HCT116 (cell line): ENCODE measurements at regions not wholly inside any gene's neighbourhood (a gene's known extent, or its start where the extent isn't known, plus 50 kb on each side); places are given as distances from the start of the nearest gene placed in this dataset.

Experiments
- ATAC-seq: fragments of 200-7000 bp; cut with Tn5 transposase; 2 replicates; pipeline ENCODE4 v1.9.1; 2020; ENCODE audit warnings: mild to moderate bottlenecking, moderate library complexity
- BruUV-seq: library from RNA; stranded (reverse); fragments of 400-500 nt; replicated peaks from 2 replicates; lab custom pipeline; 2021; lab: Mats Ljungman, UMichigan
- CTCF ChIA-PET: fragments of 300-600 bp; sonication (Branson Sonifier 250); formaldehyde crosslinking; loops from one replicate; lab custom pipeline; 2021; ENCODE audit warnings: antibody characterized with exemption; lab: Charles Lee
- POLR2A ChIA-PET: fragments of 300-600, 350-600 bp; sonication (Branson Sonifier 250); formaldehyde crosslinking; loops from one replicate; lab custom pipeline; 2021; ENCODE audit warnings: antibody characterized with exemption; lab: Charles Lee
- RAD21 ChIA-PET, 2 experiments: fragments of 300-600 bp; sonication (Branson Sonifier 250); formaldehyde crosslinking; loops; one replicate each; lab custom pipeline; 2023; ENCODE audit warnings: low total read pairs in 2 of 2; ENCODE audit not compliant: uncharacterized antibody in 2 of 2, unreplicated experiment in 2 of 2, low non-redundant PET in 1 of 2; lab: Charles Lee
- DNase-seq: peaks from one replicate; pipeline ENCODE4 v3.0.0-alpha.2; 2010; ENCODE audit warnings: low read depth, low spot score
- H2AFZ ChIP-seq: fragments of 200-600 bp; shearing (Covaris generic), sonication (generic); 2 replicates; pipeline ENCODE4 v1.6.1; 2017; ENCODE audit warnings: low read depth, mixed run types, mixed read lengths, antibody characterized with exemption, low read length; ENCODE audit not compliant: poor library complexity, severe bottlenecking
- H3K27ac ChIP-seq: 2 replicates; pipeline ENCODE4 v1.5.1; 2012; ENCODE audit warnings: low read depth, low read length
- H3K27me3 ChIP-seq: fragments of 200-600 bp; sonication (generic); 2 replicates; pipeline ENCODE4 v1.6.1; 2016; ENCODE audit warnings: mixed run types, low read length, mixed read lengths; ENCODE audit not compliant: insufficient read depth
- H3K36me3 ChIP-seq, 2 experiments: fragments of 200-500 bp in 1 of 2; fragments of 200-600 bp in 1 of 2; sonication (Bioruptor generic) in 1 of 2; sonication (generic) in 1 of 2; 2 replicates each; pipeline versions ENCODE4 v1.5.1 to v1.6.1; 2014 to 2016; ENCODE audit warnings: low read length in 2 of 2, inconsistent platforms in 1 of 2, mixed read lengths in 1 of 2, mixed run types in 1 of 2; ENCODE audit not compliant: insufficient read depth in 2 of 2, control insufficient read depth in 1 of 2
- H3K4me1 ChIP-seq, 2 experiments: fragments of 200-600 bp in 1 of 2; sonication (generic) in 1 of 2; 2 replicates each; pipeline versions ENCODE4 v1.5.1 to v1.6.1; 2012 to 2017; ENCODE audit warnings: low read length in 2 of 2, inconsistent platforms in 1 of 2, mild to moderate bottlenecking in 1 of 2, mixed read lengths in 1 of 2, mixed run types in 1 of 2, moderate library complexity in 1 of 2; ENCODE audit not compliant: insufficient read depth in 2 of 2, control insufficient read depth in 1 of 2
- H3K4me2 ChIP-seq: fragments of 200-600 bp; sonication (generic); 2 replicates; pipeline ENCODE4 v1.6.1; 2017; ENCODE audit warnings: mixed run types, low read length, mixed read lengths
- H3K4me3 ChIP-seq, 2 experiments: fragments of 200-600 bp in 1 of 2; sonication (generic) in 1 of 2; replicated peaks in 1 of 2; 2 replicates each; pipeline ENCODE4 v1.5.1; 2011 to 2016; ENCODE audit warnings: low read length in 2 of 2, control low read depth in 1 of 2, low read depth in 1 of 2, mild to moderate bottlenecking in 1 of 2, mixed read lengths in 1 of 2, mixed run types in 1 of 2
- H3K79me2 ChIP-seq: fragments of 200-600 bp; sonication (generic); 2 replicates; pipeline ENCODE4 v1.6.1; 2017; ENCODE audit warnings: mild to moderate bottlenecking, mixed run types, low read length, moderate library complexity, mixed read lengths; ENCODE audit not compliant: insufficient read depth
- H3K9ac ChIP-seq: fragments of 200-600 bp; sonication (generic); 2 replicates; pipeline ENCODE4 v1.6.1; 2016; ENCODE audit warnings: low read length, mixed read lengths
- H3K9me2 ChIP-seq: fragments of 200-600 bp; sonication (generic), shearing (Covaris generic); 2 replicates; pipeline ENCODE4 v1.6.1; 2017; ENCODE audit warnings: mixed run types, mild to moderate bottlenecking, moderate library complexity; ENCODE audit not compliant: insufficient read depth
- H3K9me3 ChIP-seq, 2 experiments: fragments of 200-500 bp in 1 of 2; fragments of 200-600 bp in 1 of 2; sonication (Bioruptor generic) in 1 of 2; sonication (generic) in 1 of 2; 2 replicates each; pipeline ENCODE4 v1.6.1; 2014 to 2017; ENCODE audit warnings: low read length in 2 of 2, mixed read lengths in 2 of 2, inconsistent platforms in 1 of 2, low read depth in 1 of 2, mild to moderate bottlenecking in 1 of 2, mixed run types in 1 of 2, moderate library complexity in 1 of 2; ENCODE audit not compliant: control insufficient read depth in 1 of 2, insufficient read depth in 1 of 2
- H4K20me1 ChIP-seq: fragments of 200-600 bp; sonication (generic), shearing (Covaris generic); 2 replicates; pipeline ENCODE4 v1.6.1; 2017; ENCODE audit warnings: mixed run types, mild to moderate bottlenecking, moderate library complexity; ENCODE audit not compliant: insufficient read depth
- CEBPB ChIP-seq: IDR thresholded peaks from 2 replicates; pipeline ENCODE4 v1.6.1; 2012; ENCODE audit warnings: low read depth
- EZH2 ChIP-seq: fragments of 200-600 bp; sonication (generic); IDR thresholded peaks from 2 replicates; pipeline ENCODE4 v1.6.1; 2017; ENCODE audit warnings: antibody characterized with exemption, mixed run types
- EZH2phosphoT487 ChIP-seq: fragments of 200-600 bp; IDR thresholded peaks from 2 replicates; pipeline ENCODE4 v1.6.1; 2018; ENCODE audit warnings: antibody characterized with exemption, borderline replicate concordance
- FOSL1 ChIP-seq: IDR thresholded peaks from 2 replicates; pipeline ENCODE4 v1.6.1; 2012; ENCODE audit warnings: low read depth
- JUND ChIP-seq: IDR thresholded peaks from 2 replicates; pipeline ENCODE4 v1.6.1; 2012
- POLR2AphosphoS5 ChIP-seq: IDR thresholded peaks from 2 replicates; pipeline ENCODE4 v1.6.1; 2011; ENCODE audit warnings: mild to moderate bottlenecking, low read depth, low read length, moderate library complexity
- SP1 ChIP-seq: IDR thresholded peaks from 2 replicates; pipeline ENCODE4 v1.6.1; 2012; ENCODE audit warnings: low read depth
- TCF7L2 ChIP-seq: IDR thresholded peaks from 2 replicates; pipeline ENCODE4 v1.7.0; 2011; ENCODE audit warnings: borderline replicate concordance, inconsistent platforms; ENCODE audit not compliant: insufficient read depth, insufficient read length; ENCODE audit errors: extremely low read depth
- YY1 ChIP-seq: IDR thresholded peaks from 2 replicates; pipeline ENCODE4 v1.6.1; 2011; ENCODE audit warnings: low read length, low read depth, moderate library complexity, mild to moderate bottlenecking; ENCODE audit not compliant: insufficient replicate concordance; ENCODE audit errors: extremely low read depth
- ZNF274 ChIP-seq: fragments of 200-500 bp; sonication (Bioruptor generic); IDR thresholded peaks from 2 replicates; pipeline ENCODE4 v1.6.1; 2014; ENCODE audit warnings: mild to moderate bottlenecking, low read depth, low read length, inconsistent platforms
- intact Hi-C: fragments of 100-400 bp; cut with micrococcal nuclease; formaldehyde crosslinking; loops from 2 replicates; pipeline ENCODE4 v1.10.0; 2022
- TF ChIP-seq, protein P1 (sequence below): IDR thresholded peaks from 2 replicates; pipeline ENCODE4 v1.6.1; 2012
- TF ChIP-seq, protein P2 (sequence below): IDR thresholded peaks from 2 replicates; pipeline ENCODE4 v1.6.1; 2011; ENCODE audit warnings: mild to moderate bottlenecking, low read length, moderate library complexity; ENCODE audit not compliant: insufficient replicate concordance; ENCODE audit errors: extremely low read depth
- TF ChIP-seq, protein P3 (sequence below): IDR thresholded peaks from 2 replicates; pipeline ENCODE4 v1.6.1; 2012

DNA sequence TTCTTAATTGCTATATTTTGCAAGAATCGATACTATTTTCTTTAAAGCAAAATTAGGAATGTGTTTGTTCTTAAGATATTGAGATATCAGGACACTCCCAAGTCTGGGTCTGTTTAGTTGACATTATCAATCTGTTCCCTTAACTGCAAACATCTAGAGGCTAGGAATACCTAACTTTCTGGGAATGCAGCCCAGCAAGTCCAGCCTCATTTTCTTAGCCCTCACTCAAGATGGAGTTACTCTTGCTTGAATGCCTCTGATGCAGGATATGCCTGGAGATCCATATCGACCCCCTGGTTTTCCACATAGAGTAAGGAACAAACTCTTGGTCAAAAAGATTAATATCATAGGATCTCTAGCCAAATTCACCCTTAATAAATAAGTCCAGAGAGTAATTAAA is 305.3 kb upstream of the COBL start:
- no peak for TF ChIP-seq FOSL1
- no peak overlapping the region for H3K4me3 ChIP-seq
- no peak for DNase-seq
- ATAC-seq, result no peak
- no peaks in the 10 kb centered on the region for H3K4me1 ChIP-seq
- H4K20me1 ChIP-seq, result no peaks in the 10 kb centered on the region
- no TSS peak for BruUV-seq
- ChIA-PET POLR2A (no interaction called here), CTCF (no interaction called here), RAD21 (no interaction called here)
- H3K9me2 ChIP-seq, result no peaks in the 10 kb centered on the region
- no peak overlapping the region for H3K4me2 ChIP-seq
- H3K9me3 ChIP-seq, result no peaks in the 10 kb centered on the region
- H2AFZ ChIP-seq, result no peak overlapping the region
- H3K27ac ChIP-seq, result no peak overlapping the region
- H3K27me3 ChIP-seq, result no peaks in the 10 kb centered on the region
- intact Hi-C loops, result no loop called here
- H3K36me3 ChIP-seq, result no peaks in the 10 kb centered on the region
- no peaks in the 10 kb centered on the region for H3K79me2 ChIP-seq
- no peak overlapping the region for H3K9ac ChIP-seq

DNA sequence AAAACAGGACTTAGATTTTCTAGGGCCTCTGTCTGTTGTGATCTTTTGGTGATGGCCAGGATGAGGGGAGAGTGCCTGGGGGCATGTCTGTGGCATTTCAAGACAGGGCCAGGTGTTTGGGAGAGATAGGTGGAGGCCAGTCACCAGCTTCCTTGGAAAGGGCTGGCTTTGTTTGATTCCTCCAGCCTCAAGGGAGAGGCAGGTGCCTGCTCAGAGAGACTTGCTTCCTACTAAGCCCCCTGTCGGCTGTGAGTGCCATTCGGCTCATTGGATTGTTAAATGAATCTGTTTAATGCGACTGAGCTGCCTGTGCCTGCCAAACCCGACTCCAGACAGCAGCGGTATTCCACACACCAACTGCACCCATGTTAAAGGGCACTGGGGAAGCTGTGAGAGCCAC is 304.1 kb upstream of the COBL start:
- Histone ChIP-seq H3K79me2 (no peaks in the 10 kb centered on the region), H3K36me3 (no peaks in the 10 kb centered on the region), H3K4me1 (no peaks in the 10 kb centered on the region), H3K27me3 (no peaks in the 10 kb centered on the region), H3K9me3 (no peaks in the 10 kb centered on the region), H3K27ac (no peak overlapping the region), H3K4me2 (no peak overlapping the region), H3K4me3 (no peak overlapping the region), H3K9ac (no peak overlapping the region), H3K9me2 (no peaks in the 10 kb centered on the region), H4K20me1 (no peaks in the 10 kb centered on the region), H2AFZ (no peak overlapping the region)
- ATAC-seq (0 out of 2 replicates have a peak, but pooled peaks have one; percentile 32), DNase-seq (no peak)
- BruUV-seq, result no TSS peak
- CTCF ChIA-PET, result no interaction called here
- intact Hi-C loops, result no loop called here
- TF ChIP-seq, protein P1, sequence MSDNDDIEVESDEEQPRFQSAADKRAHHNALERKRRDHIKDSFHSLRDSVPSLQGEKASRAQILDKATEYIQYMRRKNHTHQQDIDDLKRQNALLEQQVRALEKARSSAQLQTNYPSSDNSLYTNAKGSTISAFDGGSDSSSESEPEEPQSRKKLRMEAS, result no peak
- TF ChIP-seq YY1, result no peak
- TF ChIP-seq, protein P2, sequence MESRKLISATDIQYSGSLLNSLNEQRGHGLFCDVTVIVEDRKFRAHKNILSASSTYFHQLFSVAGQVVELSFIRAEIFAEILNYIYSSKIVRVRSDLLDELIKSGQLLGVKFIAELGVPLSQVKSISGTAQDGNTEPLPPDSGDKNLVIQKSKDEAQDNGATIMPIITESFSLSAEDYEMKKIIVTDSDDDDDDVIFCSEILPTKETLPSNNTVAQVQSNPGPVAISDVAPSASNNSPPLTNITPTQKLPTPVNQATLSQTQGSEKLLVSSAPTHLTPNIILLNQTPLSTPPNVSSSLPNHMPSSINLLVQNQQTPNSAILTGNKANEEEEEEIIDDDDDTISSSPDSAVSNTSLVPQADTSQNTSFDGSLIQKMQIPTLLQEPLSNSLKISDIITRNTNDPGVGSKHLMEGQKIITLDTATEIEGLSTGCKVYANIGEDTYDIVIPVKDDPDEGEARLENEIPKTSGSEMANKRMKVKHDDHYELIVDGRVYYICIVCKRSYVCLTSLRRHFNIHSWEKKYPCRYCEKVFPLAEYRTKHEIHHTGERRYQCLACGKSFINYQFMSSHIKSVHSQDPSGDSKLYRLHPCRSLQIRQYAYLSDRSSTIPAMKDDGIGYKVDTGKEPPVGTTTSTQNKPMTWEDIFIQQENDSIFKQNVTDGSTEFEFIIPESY, result no peak
- TF ChIP-seq TCF7L2, result no peak
- no peak for TF ChIP-seq FOSL1
- TF ChIP-seq JUND, result no peak
- no peak for TF ChIP-seq ZNF274
- no peak for TF ChIP-seq EZH2phosphoT487
- no peak for TF ChIP-seq SP1
- no peak for TF ChIP-seq CEBPB
- TF ChIP-seq EZH2, result no peak
- TF ChIP-seq, protein P3, sequence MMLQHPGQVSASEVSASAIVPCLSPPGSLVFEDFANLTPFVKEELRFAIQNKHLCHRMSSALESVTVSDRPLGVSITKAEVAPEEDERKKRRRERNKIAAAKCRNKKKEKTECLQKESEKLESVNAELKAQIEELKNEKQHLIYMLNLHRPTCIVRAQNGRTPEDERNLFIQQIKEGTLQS, result no peak
- TF ChIP-seq POLR2AphosphoS5, result no peak
- POLR2A ChIA-PET, result no interaction called here
- RAD21 ChIA-PET, result no interaction called here
